Hepatocyte (in vitro differentiated cells): ENCODE measurements at regions not wholly inside any gene's neighbourhood (a gene's known extent, or its start where the extent isn't known, plus 50 kb on each side); places are given as distances from the start of the nearest gene placed in this dataset.

Experiments
- DNase-seq: peaks from one replicate; pipeline ENCODE4 v3.0.0-alpha.2; 2016; ENCODE audit warnings: low spot score
- H2AFZ ChIP-seq: fragments of 200-600 bp; sonication (generic); 2 replicates; pipeline ENCODE4 v1.6.0; 2016; ENCODE audit warnings: antibody characterized with exemption, mild to moderate bottlenecking
- H3K27ac ChIP-seq: fragments of 200-600 bp; sonication (generic); 2 replicates; pipeline ENCODE4 v1.5.1; 2016; ENCODE audit warnings: mild to moderate bottlenecking
- H3K27me3 ChIP-seq: fragments of 200-600 bp; sonication (generic); 2 replicates; pipeline ENCODE4 v1.6.1; 2016
- H3K36me3 ChIP-seq: fragments of 200-600 bp; sonication (generic); replicated peaks from 2 replicates; pipeline ENCODE4 v1.5.1; 2016; ENCODE audit warnings: low read depth; ENCODE audit not compliant: insufficient read depth
- H3K4me1 ChIP-seq: fragments of 200-600 bp; sonication (generic); 2 replicates; pipeline ENCODE4 v1.5.1; 2016; ENCODE audit warnings: mild to moderate bottlenecking, moderate library complexity; ENCODE audit not compliant: insufficient read depth
- H3K4me2 ChIP-seq: fragments of 200-600 bp; sonication (generic); 2 replicates; pipeline ENCODE4 v1.6.0; 2016
- H3K4me3 ChIP-seq: fragments of 200-600 bp; sonication (generic); 2 replicates; pipeline ENCODE4 v1.5.1; 2016; ENCODE audit warnings: mild to moderate bottlenecking
- H3K79me2 ChIP-seq: fragments of 200-600 bp; sonication (generic); 2 replicates; pipeline ENCODE4 v1.6.0; 2017; ENCODE audit warnings: mild to moderate bottlenecking
- H3K9me2 ChIP-seq: fragments of 200-600 bp; sonication (generic); replicated peaks from 2 replicates; pipeline ENCODE4 v1.6.0; 2017; ENCODE audit warnings: mild to moderate bottlenecking; ENCODE audit not compliant: insufficient read depth
- H3K9me3 ChIP-seq: fragments of 200-600 bp; sonication (generic); 2 replicates; pipeline ENCODE4 v1.5.1; 2016; ENCODE audit warnings: low read depth, mild to moderate bottlenecking
- H4K20me1 ChIP-seq: fragments of 200-600 bp; sonication (generic); 2 replicates; pipeline ENCODE4 v1.6.0; 2016; ENCODE audit warnings: mild to moderate bottlenecking; ENCODE audit not compliant: insufficient read depth, poor library complexity, severe bottlenecking
- CTCF ChIP-seq: fragments of 200-600 bp; sonication (generic); IDR thresholded peaks from 2 replicates; pipeline ENCODE4 v1.5.1; 2016; ENCODE audit warnings: antibody characterized with exemption, mild to moderate bottlenecking; ENCODE audit not compliant: poor library complexity
- EZH2 ChIP-seq: fragments of 200-600 bp; sonication (generic); IDR thresholded peaks from 2 replicates; pipeline ENCODE4 v1.6.1; 2016; ENCODE audit warnings: antibody characterized with exemption, mild to moderate bottlenecking, borderline replicate concordance
- EZH2phosphoT487 ChIP-seq: fragments of 200-600 bp; sonication (generic); IDR thresholded peaks from one replicate; pipeline ENCODE4 v1.6.1; 2018; ENCODE audit warnings: antibody characterized with exemption, mild to moderate bottlenecking, low read depth, moderate library complexity; ENCODE audit not compliant: unreplicated experiment, severe bottlenecking
- WGBS: methylation state at CpG from one replicate; pipeline ENCODE4 v1.1.6; 2016; ENCODE audit warnings: low lambda C conversion rate; ENCODE audit errors: missing lambda C conversion rate; 5-methylcytosine and 5-hydroxymethylcytosine counted together

- Histone ChIP-seq H3K4me2 (no peak overlapping the region), H3K79me2 (no peaks in the 10 kb centered on the region), H4K20me1 (no peaks in the 10 kb centered on the region), H2AFZ (no peak overlapping the region), H3K36me3 (no peaks in the 10 kb centered on the region), H3K4me1 (no peaks in the 10 kb centered on the region), H3K27ac (no peak overlapping the region), H3K4me3 (no peak overlapping the region), H3K9me3 (no peaks in the 10 kb centered on the region), H3K9me2 (no peaks in the 10 kb centered on the region), H3K27me3 (no peaks in the 10 kb centered on the region)
- WGBS, result 97% methylated on average over 3 of the region's 3 CpGs
- no peak for DNase-seq
- TF ChIP-seq CTCF (no peak), EZH2 (no peak), EZH2phosphoT487 (no peak)
Observed at GRCh38 chr6:110548110-110548847, 71.9 kb upstream of the SLC22A16 start.

- Histone ChIP-seq H3K79me2 (no peaks in the 10 kb centered on the region), H3K4me2 (no peak overlapping the region)
- 37% methylated on average over 1 of the region's 1 CpG for WGBS
Observed at GRCh38 chr6:110547266-110547964, 71.0 kb upstream of the SLC22A16 start.

GRCh38 chr6:110545081-110545872 is 68.9 kb upstream of the SLC22A16 start:
- no peak overlapping the region for H3K27ac ChIP-seq
- no peak overlapping the region for H3K4me3 ChIP-seq
- H4K20me1 ChIP-seq, result no peaks in the 10 kb centered on the region
- no peak for DNase-seq
- H3K4me2 ChIP-seq, result no peak overlapping the region
- H3K79me2 ChIP-seq, result no peaks in the 10 kb centered on the region
- WGBS, result 94% methylated on average over 11 of the region's 11 CpGs
- H3K9me3 ChIP-seq, result no peaks in the 10 kb centered on the region
- no peaks in the 10 kb centered on the region for H3K27me3 ChIP-seq
- H2AFZ ChIP-seq, result no peak overlapping the region
- H3K36me3 ChIP-seq, result no peaks in the 10 kb centered on the region
- no peaks in the 10 kb centered on the region for H3K9me2 ChIP-seq
- H3K4me1 ChIP-seq, result peaks cover 18% of the 10 kb centered on the region
- TF ChIP-seq EZH2 (no peak), CTCF (no peak), EZH2phosphoT487 (no peak)

More at GRCh38 chr6:110547266-110547964, 71.0 kb upstream of the SLC22A16 start:
- no peak overlapping the region for H2AFZ ChIP-seq
- H3K4me1 ChIP-seq, result peaks cover 8% of the 10 kb centered on the region
- DNase-seq, result no peak
- H3K36me3 ChIP-seq, result no peaks in the 10 kb centered on the region
- no peak overlapping the region for H3K27ac ChIP-seq
- H3K4me3 ChIP-seq, result no peak overlapping the region
- H4K20me1 ChIP-seq, result no peaks in the 10 kb centered on the region
- H3K27me3 ChIP-seq, result no peaks in the 10 kb centered on the region
- no peaks in the 10 kb centered on the region for H3K9me2 ChIP-seq
- no peak for TF ChIP-seq CTCF
- TF ChIP-seq EZH2, result no peak
- no peak for TF ChIP-seq EZH2phosphoT487
- no peaks in the 10 kb centered on the region for H3K9me3 ChIP-seq
